ENCODE measurements at regions not wholly inside any gene's neighbourhood (a gene's known extent, or its start where the extent isn't known, plus 50 kb on each side); places are given as distances from the start of the nearest gene placed in this dataset.

DNA sequence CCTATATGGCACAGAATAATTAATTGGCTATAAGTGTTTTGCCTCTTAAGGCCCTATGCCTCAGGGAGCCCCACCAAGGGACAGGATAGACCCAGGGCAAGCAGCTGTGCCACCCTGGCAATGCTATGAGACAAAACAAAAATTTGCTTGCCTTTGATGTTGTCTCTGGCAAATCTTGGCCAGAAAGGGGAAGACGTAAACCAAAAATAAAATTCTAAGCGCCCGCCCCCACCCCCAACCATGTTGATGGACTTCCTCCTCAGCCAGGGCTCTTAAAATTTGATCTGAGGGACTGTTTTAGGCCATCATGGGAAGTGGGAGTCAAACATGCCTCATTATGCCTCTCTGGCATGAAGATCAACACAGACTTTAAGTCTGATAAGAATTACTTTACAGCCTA, 130.5 kb upstream of the APOOL start:
- no peaks in the 10 kb centered on the region for H4K20me1 ChIP-seq (ENCODE audit: insufficient read depth, low read length)
- H3K9me3 ChIP-seq (ENCODE audit: low read length): no peaks in the 10 kb centered on the region
- no peak overlapping the region for H3K4me3 ChIP-seq (ENCODE audit: low read depth, low read length, poor library complexity, severe bottlenecking)
- no peaks in the 10 kb centered on the region for H3K36me3 ChIP-seq (ENCODE audit: insufficient read depth, low read length)
- H3K27me3 ChIP-seq (ENCODE audit: insufficient read depth, low read length): no peaks in the 10 kb centered on the region
- H3K9ac ChIP-seq (ENCODE audit: low read length): no peak overlapping the region
- TF ChIP-seq EZH2 (IDR thresholded peaks at IDR 0.05; ENCODE audit: borderline replicate concordance, low read length): no peak
- TF ChIP-seq, protein P1, sequence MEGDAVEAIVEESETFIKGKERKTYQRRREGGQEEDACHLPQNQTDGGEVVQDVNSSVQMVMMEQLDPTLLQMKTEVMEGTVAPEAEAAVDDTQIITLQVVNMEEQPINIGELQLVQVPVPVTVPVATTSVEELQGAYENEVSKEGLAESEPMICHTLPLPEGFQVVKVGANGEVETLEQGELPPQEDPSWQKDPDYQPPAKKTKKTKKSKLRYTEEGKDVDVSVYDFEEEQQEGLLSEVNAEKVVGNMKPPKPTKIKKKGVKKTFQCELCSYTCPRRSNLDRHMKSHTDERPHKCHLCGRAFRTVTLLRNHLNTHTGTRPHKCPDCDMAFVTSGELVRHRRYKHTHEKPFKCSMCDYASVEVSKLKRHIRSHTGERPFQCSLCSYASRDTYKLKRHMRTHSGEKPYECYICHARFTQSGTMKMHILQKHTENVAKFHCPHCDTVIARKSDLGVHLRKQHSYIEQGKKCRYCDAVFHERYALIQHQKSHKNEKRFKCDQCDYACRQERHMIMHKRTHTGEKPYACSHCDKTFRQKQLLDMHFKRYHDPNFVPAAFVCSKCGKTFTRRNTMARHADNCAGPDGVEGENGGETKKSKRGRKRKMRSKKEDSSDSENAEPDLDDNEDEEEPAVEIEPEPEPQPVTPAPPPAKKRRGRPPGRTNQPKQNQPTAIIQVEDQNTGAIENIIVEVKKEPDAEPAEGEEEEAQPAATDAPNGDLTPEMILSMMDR (IDR thresholded peaks at IDR 0.05; ENCODE audit: low read length): no peak
- H3K4me2 ChIP-seq (ENCODE audit: low read length): no peak overlapping the region
- no peak overlapping the region for H2AFZ ChIP-seq (ENCODE audit: low read length)
- no peak overlapping the region for H3K27ac ChIP-seq (ENCODE audit: low read depth, low read length, poor library complexity, severe bottlenecking)
- H3F3A ChIP-seq (ENCODE audit: insufficient read depth, low read length): no peaks in the 10 kb centered on the region
- H3K79me2 ChIP-seq (ENCODE audit: insufficient read depth, low read length): no peaks in the 10 kb centered on the region
- peaks cover 10% of the 10 kb centered on the region for H3K4me1 ChIP-seq (ENCODE audit: insufficient read depth, low read length, severe bottlenecking)
- no peaks in the 10 kb centered on the region for H3K9me2 ChIP-seq (ENCODE audit: low read depth, low read length)

DNA sequence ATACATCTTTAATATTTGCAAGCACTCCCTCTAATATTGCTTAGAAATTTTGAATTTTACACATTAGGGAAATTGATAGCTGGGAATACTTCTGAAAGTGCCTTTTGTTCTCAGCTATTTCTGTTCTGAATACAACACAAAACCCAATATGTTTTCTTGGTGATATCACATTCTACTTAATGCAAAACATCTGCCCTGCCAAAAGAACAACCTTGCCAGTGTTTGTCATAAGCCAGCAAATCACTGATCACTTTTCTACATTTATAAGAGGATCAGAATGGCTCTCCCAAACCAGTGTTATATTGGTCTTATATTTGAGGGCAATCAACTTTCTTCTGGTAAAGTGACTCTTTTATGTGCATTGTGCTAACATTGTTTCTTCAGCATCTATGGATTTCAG, 126.8 kb upstream of the APOOL start:
- no peaks in the 10 kb centered on the region for H3K9me2 ChIP-seq (ENCODE audit: low read depth, low read length)
- H3K27ac ChIP-seq (ENCODE audit: low read depth, low read length, poor library complexity, severe bottlenecking): no peak overlapping the region
- no peaks in the 10 kb centered on the region for H3K36me3 ChIP-seq (ENCODE audit: insufficient read depth, low read length)
- no peaks in the 10 kb centered on the region for H4K20me1 ChIP-seq (ENCODE audit: insufficient read depth, low read length)
- no peak overlapping the region for H2AFZ ChIP-seq (ENCODE audit: low read length)
- H3K4me1 ChIP-seq (ENCODE audit: insufficient read depth, low read length, severe bottlenecking): peaks cover 10% of the 10 kb centered on the region
- no peaks in the 10 kb centered on the region for H3F3A ChIP-seq (ENCODE audit: insufficient read depth, low read length)
- no peak overlapping the region for H3K4me2 ChIP-seq (ENCODE audit: low read length)
- H3K27me3 ChIP-seq (ENCODE audit: insufficient read depth, low read length): no peaks in the 10 kb centered on the region
- H3K9ac ChIP-seq (ENCODE audit: low read length): no peak overlapping the region
- H3K79me2 ChIP-seq (ENCODE audit: insufficient read depth, low read length): no peaks in the 10 kb centered on the region
- H3K4me3 ChIP-seq (ENCODE audit: low read depth, low read length, poor library complexity, severe bottlenecking): no peak overlapping the region
- TF ChIP-seq, protein P1 (IDR thresholded peaks at IDR 0.05; ENCODE audit: low read length): no peak
- TF ChIP-seq EZH2 (IDR thresholded peaks at IDR 0.05; ENCODE audit: borderline replicate concordance, low read length): no peak
- no peaks in the 10 kb centered on the region for H3K9me3 ChIP-seq (ENCODE audit: low read length)

DNA sequence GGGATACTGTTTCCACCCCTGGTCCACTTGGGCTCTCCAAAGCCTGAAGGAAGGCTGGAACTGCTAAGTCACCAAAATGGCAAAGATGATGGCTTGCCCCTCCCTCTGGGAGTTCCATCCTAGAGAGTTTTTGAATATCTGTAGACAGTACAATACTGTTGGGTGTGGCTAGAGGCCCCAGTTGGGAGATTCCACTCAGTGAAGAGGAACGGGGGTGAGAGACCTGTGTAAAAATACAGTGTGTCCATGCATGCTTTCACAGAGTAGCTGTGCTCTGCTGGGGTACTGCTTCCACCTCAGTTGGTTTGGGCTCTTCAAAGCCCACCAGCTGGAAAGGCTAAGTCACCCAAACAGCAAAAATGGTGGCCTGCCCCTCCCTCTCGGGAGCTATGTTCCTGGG, 109.8 kb upstream of the APOOL start:
- H3F3A ChIP-seq (ENCODE audit: insufficient read depth, low read length): no peaks in the 10 kb centered on the region
- no peak overlapping the region for H2AFZ ChIP-seq (ENCODE audit: low read length)
- H3K27ac ChIP-seq (ENCODE audit: low read depth, low read length, poor library complexity, severe bottlenecking): no peak overlapping the region
- no peak overlapping the region for H3K4me2 ChIP-seq (ENCODE audit: low read length)
- TF ChIP-seq, protein P1 (IDR thresholded peaks at IDR 0.05; ENCODE audit: low read length): no peak
- TF ChIP-seq EZH2 (IDR thresholded peaks at IDR 0.05; ENCODE audit: borderline replicate concordance, low read length): no peak
- H3K9me3 ChIP-seq (ENCODE audit: low read length): no peaks in the 10 kb centered on the region
- H3K27me3 ChIP-seq (ENCODE audit: insufficient read depth, low read length): no peaks in the 10 kb centered on the region
- H3K79me2 ChIP-seq (ENCODE audit: insufficient read depth, low read length): no peaks in the 10 kb centered on the region
- H3K4me3 ChIP-seq (ENCODE audit: low read depth, low read length, poor library complexity, severe bottlenecking): no peak overlapping the region
- H3K4me1 ChIP-seq (ENCODE audit: insufficient read depth, low read length, severe bottlenecking): no peaks in the 10 kb centered on the region
- H3K9me2 ChIP-seq (ENCODE audit: low read depth, low read length): no peaks in the 10 kb centered on the region
- no peaks in the 10 kb centered on the region for H4K20me1 ChIP-seq (ENCODE audit: insufficient read depth, low read length)
- no peak overlapping the region for H3K9ac ChIP-seq (ENCODE audit: low read length)
- H3K36me3 ChIP-seq (ENCODE audit: insufficient read depth, low read length): no peaks in the 10 kb centered on the region

All from OCI-LY1 (cell line).